ENCODE measurements at regions not wholly inside any gene's neighbourhood (a gene's known extent, or its start where the extent isn't known, plus 50 kb on each side); places are given as distances from the start of the nearest gene placed in this dataset.

- no peak for DNase-seq (ENCODE audit: low read depth, low spot score)
Observed at GRCh38 chr2:5535301-5535700, 156.9 kb upstream of the SOX11 start.

GRCh38 chr2:5537180-5537688, 154.9 kb upstream of the SOX11 start:
- no peak for DNase-seq (ENCODE audit: low read depth, low spot score)

- DNase-seq (ENCODE audit: low read depth, low spot score): no peak
Observed at GRCh38 chr2:5538313-5538712, 153.9 kb upstream of the SOX11 start.

- DNase-seq (ENCODE audit: low read depth, low spot score): no peak
Observed at GRCh38 chr2:5538772-5539171, 153.4 kb upstream of the SOX11 start.

- DNase-seq (ENCODE audit: low read depth, low spot score): peak; percentile 59
Observed at GRCh38 chr2:5539282-5540165, 152.7 kb upstream of the SOX11 start.

GRCh38 chr2:5540856-5541255, 151.3 kb upstream of the SOX11 start:
- no peak for DNase-seq (ENCODE audit: low read depth, low spot score)

GRCh38 chr2:5544205-5544786, 147.9 kb upstream of the SOX11 start:
- DNase-seq (ENCODE audit: low read depth, low spot score): no peak

GRCh38 chr2:5546181-5546580, 146.0 kb upstream of the SOX11 start:
- no peak for DNase-seq (ENCODE audit: low read depth, low spot score)

- no peak for DNase-seq (ENCODE audit: low read depth, low spot score)
Observed at GRCh38 chr2:5548991-5549715, 143.0 kb upstream of the SOX11 start.

GRCh38 chr2:5549771-5550170, 142.4 kb upstream of the SOX11 start:
- DNase-seq (ENCODE audit: low read depth, low spot score): no peak

GRCh38 chr2:5555636-5556035, 136.5 kb upstream of the SOX11 start:
- no peak for DNase-seq (ENCODE audit: low read depth, low spot score)

GRCh38 chr2:5561006-5561405, 131.2 kb upstream of the SOX11 start:
- DNase-seq (ENCODE audit: low read depth, low spot score): peak; percentile 77

- DNase-seq (ENCODE audit: low read depth, low spot score): no peak
Observed at GRCh38 chr2:5562426-5562825, 129.8 kb upstream of the SOX11 start.

GRCh38 chr2:5562865-5563264, 129.3 kb upstream of the SOX11 start:
- no peak for DNase-seq (ENCODE audit: low read depth, low spot score)

- DNase-seq (ENCODE audit: low read depth, low spot score): no peak
Observed at GRCh38 chr2:5563411-5563810, 128.8 kb upstream of the SOX11 start.

GRCh38 chr2:5569256-5569655, 122.9 kb upstream of the SOX11 start:
- DNase-seq (ENCODE audit: low read depth, low spot score): no peak

GRCh38 chr2:5576015-5576414, 116.2 kb upstream of the SOX11 start:
- no peak for DNase-seq (ENCODE audit: low read depth, low spot score)

GRCh38 chr2:5587766-5588165, 104.4 kb upstream of the SOX11 start:
- no peak for DNase-seq (ENCODE audit: low read depth, low spot score)

GRCh38 chr2:5588601-5589000, 103.6 kb upstream of the SOX11 start:
- DNase-seq (ENCODE audit: low read depth, low spot score): no peak

- DNase-seq (ENCODE audit: low read depth, low spot score): no peak
Observed at GRCh38 chr2:5589183-5589582, 103.0 kb upstream of the SOX11 start.

GRCh38 chr2:5590886-5591285, 101.3 kb upstream of the SOX11 start:
- no peak for DNase-seq (ENCODE audit: low read depth, low spot score)

GRCh38 chr2:5592916-5593315, 99.3 kb upstream of the SOX11 start:
- no peak for DNase-seq (ENCODE audit: low read depth, low spot score)

Measured in smooth muscle cell of the brain vasculature (primary cell).